ENCODE measurements at regions not wholly inside any gene's neighbourhood (a gene's known extent, or its start where the extent isn't known, plus 50 kb on each side); places are given as distances from the start of the nearest gene placed in this dataset.

- no peak for DNase-seq
These were observed 237.3 kb downstream of the BCL11B start for GRCh38 chr14:99034711-99035171.

GRCh38 chr14:99035268-99035667 lies 236.7 kb downstream of the BCL11B start:
- peak; percentile 87 to 94 (median 91) for DNase-seq

- peak; percentile 19 to 56 (median 54) for DNase-seq
These were observed 236.0 kb downstream of the BCL11B start for GRCh38 chr14:99035712-99036610.

- peak; percentile 89 to 96 (median 92) for DNase-seq
These were observed 235.2 kb downstream of the BCL11B start for GRCh38 chr14:99036611-99037293.

GRCh38 chr14:99037326-99037725 lies 234.7 kb downstream of the BCL11B start:
- DNase-seq = peak in 2 of 4 experiments; percentile 13 to 49

- DNase-seq = peak; percentile 15 to 52 (median 30)
These were observed 234.1 kb downstream of the BCL11B start for GRCh38 chr14:99037777-99038430.

- DNase-seq = peak; percentile 53 to 89 (median 64)
These were observed 233.6 kb downstream of the BCL11B start for GRCh38 chr14:99038431-99038820.

GRCh38 chr14:99039331-99040041 lies 232.5 kb downstream of the BCL11B start:
- DNase-seq = no peak

- DNase-seq = no peak
These were observed 231.9 kb downstream of the BCL11B start for GRCh38 chr14:99040052-99040451.

GRCh38 chr14:99040711-99041110 lies 231.3 kb downstream of the BCL11B start:
- no peak for DNase-seq

GRCh38 chr14:99041141-99041819 lies 230.7 kb downstream of the BCL11B start:
- DNase-seq = no peak

GRCh38 chr14:99041820-99042174 lies 230.2 kb downstream of the BCL11B start:
- no peak for DNase-seq

- no peak for DNase-seq
These were observed 229.4 kb downstream of the BCL11B start for GRCh38 chr14:99042381-99043266.

- no peak for DNase-seq
These were observed 228.8 kb downstream of the BCL11B start for GRCh38 chr14:99043267-99043615.

GRCh38 chr14:99043756-99044155 lies 228.2 kb downstream of the BCL11B start:
- DNase-seq = no peak

GRCh38 chr14:99047441-99048031 lies 224.5 kb downstream of the BCL11B start:
- no peak for DNase-seq

GRCh38 chr14:99050309-99050708 lies 221.7 kb downstream of the BCL11B start:
- no peak for DNase-seq

- DNase-seq = no peak
These were observed 219.5 kb downstream of the BCL11B start for GRCh38 chr14:99052467-99052866.

GRCh38 chr14:99055019-99055418 lies 217.0 kb downstream of the BCL11B start:
- DNase-seq = no peak

- DNase-seq = no peak
These were observed 216.2 kb downstream of the BCL11B start for GRCh38 chr14:99055816-99056215.
